CD14-positive monocyte (primary cell): ENCODE measurements at regions not wholly inside any gene's neighbourhood (a gene's known extent, or its start where the extent isn't known, plus 50 kb on each side); places are given as distances from the start of the nearest gene placed in this dataset.

ENCODE experiments used
- DNase-seq, 3 donors: peaks; one replicate each; pipeline ENCODE4 v3.0.0-alpha.2; 2011 to 2022
- H2AFZ ChIP-seq: 2 replicates; pipeline ENCODE4 v1.6.0; 2012; ENCODE audit warnings: mild to moderate bottlenecking, low read depth, low read length, inconsistent platforms; ENCODE audit not compliant: insufficient read depth, poor library complexity, severe bottlenecking
- H3K27ac ChIP-seq, 2 donors: 1 replicate in 1 of 2; 2 replicates in 1 of 2; pipeline ENCODE4 v1.5.1; 2012 to 2013; ENCODE audit warnings: low read length in 2 of 2, control low read depth in 1 of 2, inconsistent platforms in 1 of 2, low read depth in 1 of 2, mild to moderate bottlenecking in 1 of 2
- H3K27me3 ChIP-seq, 2 donors: one replicate each; pipeline versions ENCODE4 v1.6.0 to v1.6.1; 2011 to 2013; ENCODE audit warnings: low read length in 2 of 2; ENCODE audit not compliant: control insufficient read depth in 2 of 2, insufficient read depth in 2 of 2
- H3K36me3 ChIP-seq, 2 donors: replicated peaks in 1 of 2; 1 replicate in 1 of 2; 2 replicates in 1 of 2; pipeline versions ENCODE4 v1.5.1 to v1.6.1; 2012 to 2013; ENCODE audit warnings: low read length in 2 of 2, control low read depth in 1 of 2, inconsistent platforms in 1 of 2, mild to moderate bottlenecking in 1 of 2; ENCODE audit not compliant: insufficient read depth in 2 of 2, control insufficient read depth in 1 of 2
- H3K4me1 ChIP-seq, 2 donors: 1 replicate in 1 of 2; 2 replicates in 1 of 2; pipeline versions ENCODE4 v1.5.1 to v1.6.1; 2012 to 2013; ENCODE audit warnings: low read length in 2 of 2, control low read depth in 1 of 2, inconsistent platforms in 1 of 2, mild to moderate bottlenecking in 1 of 2, moderate library complexity in 1 of 2; ENCODE audit not compliant: insufficient read depth in 2 of 2, control insufficient read depth in 1 of 2
- H3K4me2 ChIP-seq: replicated peaks from 2 replicates; pipeline ENCODE3; 2012; ENCODE audit warnings: low read length, moderate library complexity, mild to moderate bottlenecking; ENCODE audit not compliant: poor library complexity, severe bottlenecking; ENCODE audit errors: extremely low read depth
- H3K4me3 ChIP-seq, 3 experiments: fragments of 200-600 bp in 1 of 3; sonication (generic) in 1 of 3; replicated peaks in 1 of 3; 1 replicate in 2 of 3; 2 replicates in 1 of 3; pipeline ENCODE4 v1.5.1; 2011 to 2013; ENCODE audit warnings: low read length in 3 of 3, mild to moderate bottlenecking in 3 of 3, control low read depth in 2 of 3, low read depth in 2 of 3, inconsistent platforms in 1 of 3, moderate library complexity in 1 of 3
- H3K79me2 ChIP-seq: 2 replicates; pipeline ENCODE4 v1.6.0; 2012; ENCODE audit warnings: mild to moderate bottlenecking, control low read depth, inconsistent platforms, low read length, moderate library complexity; ENCODE audit not compliant: insufficient read depth
- H3K9ac ChIP-seq: 2 replicates; pipeline ENCODE4 v1.6.0; 2017; ENCODE audit warnings: low read length, mild to moderate bottlenecking; ENCODE audit not compliant: insufficient read depth, poor library complexity, severe bottlenecking
- H3K9me3 ChIP-seq, 2 donors: replicated peaks in 1 of 2; 1 replicate in 1 of 2; 2 replicates in 1 of 2; pipeline versions ENCODE4 v1.5.1 to v1.6.1; 2012 to 2013; ENCODE audit warnings: low read length in 2 of 2, control low read depth in 1 of 2; ENCODE audit not compliant: control insufficient read depth in 1 of 2, insufficient read depth in 1 of 2
- H4K20me1 ChIP-seq: 2 replicates; pipeline ENCODE4 v1.6.0; 2012; ENCODE audit warnings: mild to moderate bottlenecking, low read length, control low read depth, moderate library complexity; ENCODE audit not compliant: insufficient read depth
- H3K27ac Mint-ChIP-seq, 7 donors: one replicate each; pipeline ENCODE4 v1.8.0; 2020; ENCODE audit warnings: mild to moderate bottlenecking in 7 of 7, mixed read lengths in 7 of 7, moderate library complexity in 6 of 7, inconsistent platforms in 2 of 7
- H3K27me3 Mint-ChIP-seq, 3 donors: one replicate each; pipeline ENCODE4 v1.8.0; 2021 to 2022; ENCODE audit warnings: low read depth in 3 of 3, mild to moderate bottlenecking in 3 of 3, mixed read lengths in 3 of 3, moderate library complexity in 3 of 3, inconsistent platforms in 1 of 3
- H3K36me3 Mint-ChIP-seq, 2 donors: one replicate each; pipeline ENCODE4 v1.8.0; 2020; ENCODE audit warnings: mixed read lengths in 2 of 2, inconsistent platforms in 1 of 2, mild to moderate bottlenecking in 1 of 2
- H3K4me1 Mint-ChIP-seq: one replicate; pipeline ENCODE4 v1.8.0; 2020; ENCODE audit warnings: mild to moderate bottlenecking, mixed read lengths
- H3K4me3 Mint-ChIP-seq, 2 donors: one replicate each; pipeline ENCODE4 v1.8.0; 2020; ENCODE audit warnings: mild to moderate bottlenecking in 2 of 2, mixed read lengths in 2 of 2, moderate library complexity in 1 of 2
- H3K9me3 Mint-ChIP-seq, 7 donors: one replicate each; pipeline ENCODE4 v1.8.0; 2020 to 2022; ENCODE audit warnings: mixed read lengths in 7 of 7, mild to moderate bottlenecking in 6 of 7, moderate library complexity in 6 of 7, inconsistent platforms in 2 of 7
- WGBS: methylation state at CpG from one replicate; pipeline ENCODE4 v1.1.5; 2013; ENCODE audit warnings: missing lambda C conversion rate; ENCODE audit not compliant: insufficient coverage; 5-methylcytosine and 5-hydroxymethylcytosine counted together
- intact Hi-C, 2 donors: fragments of 100-400 bp; cut with micrococcal nuclease; formaldehyde crosslinking; loops; one replicate each; pipeline versions ENCODE4 v1.15.0 to v1.15.1; 2023
- TF ChIP-seq, protein P1 (sequence below): fragments of 200-600 bp; IDR thresholded peaks from one replicate; pipeline ENCODE4 v1.8.0; 2022; ENCODE audit warnings: antibody characterized with exemption, mild to moderate bottlenecking

DNA sequence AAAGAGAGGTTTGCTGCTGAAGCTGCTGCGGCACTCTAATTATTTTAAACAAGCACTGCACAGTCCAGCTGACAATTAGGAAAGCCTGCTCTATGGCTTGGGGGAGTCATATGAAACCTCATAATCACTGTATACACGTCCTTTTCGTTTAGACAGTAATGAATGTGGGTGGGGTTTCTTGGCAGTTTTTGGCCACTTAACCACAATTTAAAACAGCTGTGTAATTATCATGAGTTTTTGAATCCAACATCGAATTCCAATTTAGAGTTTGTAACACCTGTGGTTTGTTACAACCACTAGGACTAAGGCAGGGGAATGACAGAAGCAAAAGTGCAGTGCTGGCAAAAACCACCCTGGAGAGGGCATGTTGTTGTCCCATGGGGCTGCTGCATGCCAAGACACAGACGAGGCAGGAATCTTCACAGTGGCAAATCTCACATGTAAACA is 99.5 kb downstream of the CXXC4 start:
- no peak overlapping the region for H2AFZ ChIP-seq
- no peak overlapping the region for H3K9ac ChIP-seq
- no peaks in the 10 kb centered on the region for H3K4me1 Mint-ChIP-seq
- no peak overlapping the region for H3K27ac Mint-ChIP-seq
- no peaks in the 10 kb centered on the region for H4K20me1 ChIP-seq
- no peak overlapping the region for H3K4me2 ChIP-seq
- no peak overlapping the region for H3K4me3 ChIP-seq
- no CpG with 5 or more reads among the region's 5 CpGs for WGBS
- H3K36me3 Mint-ChIP-seq = no peaks in the 10 kb centered on the region
- no peak for DNase-seq
- TF ChIP-seq, protein P1, sequence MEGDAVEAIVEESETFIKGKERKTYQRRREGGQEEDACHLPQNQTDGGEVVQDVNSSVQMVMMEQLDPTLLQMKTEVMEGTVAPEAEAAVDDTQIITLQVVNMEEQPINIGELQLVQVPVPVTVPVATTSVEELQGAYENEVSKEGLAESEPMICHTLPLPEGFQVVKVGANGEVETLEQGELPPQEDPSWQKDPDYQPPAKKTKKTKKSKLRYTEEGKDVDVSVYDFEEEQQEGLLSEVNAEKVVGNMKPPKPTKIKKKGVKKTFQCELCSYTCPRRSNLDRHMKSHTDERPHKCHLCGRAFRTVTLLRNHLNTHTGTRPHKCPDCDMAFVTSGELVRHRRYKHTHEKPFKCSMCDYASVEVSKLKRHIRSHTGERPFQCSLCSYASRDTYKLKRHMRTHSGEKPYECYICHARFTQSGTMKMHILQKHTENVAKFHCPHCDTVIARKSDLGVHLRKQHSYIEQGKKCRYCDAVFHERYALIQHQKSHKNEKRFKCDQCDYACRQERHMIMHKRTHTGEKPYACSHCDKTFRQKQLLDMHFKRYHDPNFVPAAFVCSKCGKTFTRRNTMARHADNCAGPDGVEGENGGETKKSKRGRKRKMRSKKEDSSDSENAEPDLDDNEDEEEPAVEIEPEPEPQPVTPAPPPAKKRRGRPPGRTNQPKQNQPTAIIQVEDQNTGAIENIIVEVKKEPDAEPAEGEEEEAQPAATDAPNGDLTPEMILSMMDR = no peak
- H3K4me1 ChIP-seq = no peaks in the 10 kb centered on the region
- H3K9me3 ChIP-seq = no peaks in the 10 kb centered on the region
- H3K4me3 Mint-ChIP-seq = no peak overlapping the region
- no peaks in the 10 kb centered on the region for H3K27me3 ChIP-seq
- H3K27ac ChIP-seq = no peak overlapping the region
- H3K27me3 Mint-ChIP-seq = no peaks in the 10 kb centered on the region
- H3K79me2 ChIP-seq = no peaks in the 10 kb centered on the region
- intact Hi-C loops = no loop called here
- peaks cover 0 to 3% (median 2%) of the 10 kb centered on the region in 7 donors for H3K9me3 Mint-ChIP-seq
- no peaks in the 10 kb centered on the region for H3K36me3 ChIP-seq

DNA sequence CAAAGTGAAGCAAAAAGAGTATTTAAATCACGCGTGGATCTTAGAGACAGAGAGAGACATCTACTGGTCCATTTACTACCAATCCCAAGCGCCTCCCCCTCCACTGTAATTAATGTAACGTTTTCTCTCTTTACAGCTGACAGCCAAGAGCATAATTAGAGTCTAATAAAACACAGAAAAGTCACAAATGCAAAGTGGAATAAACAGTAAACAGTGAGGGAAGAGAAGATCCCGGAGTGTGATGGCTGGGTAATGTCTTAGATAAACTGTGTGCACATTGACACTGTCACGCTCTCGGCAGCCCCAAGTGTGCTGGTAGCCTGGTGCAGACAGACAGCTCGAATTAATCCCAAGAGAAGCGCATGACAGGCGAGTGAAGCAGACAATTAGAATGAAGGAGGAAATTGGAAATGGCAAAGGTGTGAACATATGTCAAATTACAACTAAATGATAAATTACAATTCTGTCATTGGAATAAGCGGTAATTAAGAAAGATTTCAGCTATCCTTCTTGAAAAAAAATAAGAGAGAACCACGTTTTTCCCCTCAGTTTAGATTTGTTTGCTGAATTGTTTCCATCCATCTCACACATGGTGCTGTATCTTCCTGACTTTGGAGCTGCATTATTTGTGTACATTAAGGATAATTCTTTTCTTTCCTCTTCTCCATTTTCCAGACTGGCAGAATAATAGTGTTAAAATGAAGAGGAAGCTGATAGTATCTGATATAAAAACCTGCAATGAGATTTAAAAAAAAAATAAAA is 100.1 kb downstream of the CXXC4 start:
- Histone ChIP-seq H3K27me3 (no peaks in the 10 kb centered on the region), H3K9ac (no peak overlapping the region), H2AFZ (no peak overlapping the region), H3K4me2 (no peak overlapping the region), H3K79me2 (no peaks in the 10 kb centered on the region), H3K4me3 (no peak overlapping the region), H3K27ac (no peak overlapping the region), H3K9me3 (no peaks in the 10 kb centered on the region), H3K4me1 (no peaks in the 10 kb centered on the region), H4K20me1 (no peaks in the 10 kb centered on the region), H3K36me3 (no peaks in the 10 kb centered on the region)
- intact Hi-C loops = no loop called here
- DNase-seq = no peak
- WGBS = 67% methylated on average over 2 of the region's 12 CpGs
- Mint-ChIP-seq H3K4me1 (no peaks in the 10 kb centered on the region), H3K27me3 (no peaks in the 10 kb centered on the region), H3K9me3 (peaks cover 0 to 3% (median 2%) of the 10 kb centered on the region in 7 donors), H3K4me3 (no peak overlapping the region), H3K36me3 (no peaks in the 10 kb centered on the region), H3K27ac (no peak overlapping the region)
- TF ChIP-seq, protein P1 = no peak
